ENCODE measurements at regions not wholly inside any gene's neighbourhood (a gene's known extent, or its start where the extent isn't known, plus 50 kb on each side); places are given as distances from the start of the nearest gene placed in this dataset.
A peak's percentile ranks its signal among the peaks of the same experiment; 100 is the strongest.

DNA sequence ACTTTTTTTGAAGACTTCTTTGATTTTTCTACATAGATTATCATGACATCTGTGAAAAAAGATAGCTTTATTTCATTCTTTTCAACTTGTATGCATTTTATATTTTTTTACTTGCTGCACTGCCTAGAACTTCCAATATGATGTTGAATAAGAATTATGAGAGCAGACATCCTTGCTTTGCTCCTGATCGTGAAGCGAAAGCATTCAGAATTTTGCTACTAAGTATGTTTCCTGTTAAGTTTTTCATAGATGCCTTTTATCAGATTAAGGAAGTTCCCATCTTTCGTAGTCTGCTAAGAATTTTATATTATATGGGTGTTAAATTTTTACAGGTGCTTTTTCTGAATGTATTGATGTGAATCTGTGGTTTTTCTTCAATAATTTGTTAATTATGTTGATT, 163.4 kb upstream of the GADL1 start:
- H3K27me3 ChIP-seq (replicated peaks; ENCODE audit: insufficient read depth) = no peaks in the 10 kb centered on the region
- no peaks in the 10 kb centered on the region for H3K4me1 ChIP-seq (replicated peaks)
- no peak for DNase-seq (ENCODE audit: low spot score)
- WGBS = 79% methylated on average over 3 of the region's 3 CpGs
- H3K27ac ChIP-seq = no peak overlapping the region
- H3K9me3 ChIP-seq = no peaks in the 10 kb centered on the region
- TF ChIP-seq, protein P1, sequence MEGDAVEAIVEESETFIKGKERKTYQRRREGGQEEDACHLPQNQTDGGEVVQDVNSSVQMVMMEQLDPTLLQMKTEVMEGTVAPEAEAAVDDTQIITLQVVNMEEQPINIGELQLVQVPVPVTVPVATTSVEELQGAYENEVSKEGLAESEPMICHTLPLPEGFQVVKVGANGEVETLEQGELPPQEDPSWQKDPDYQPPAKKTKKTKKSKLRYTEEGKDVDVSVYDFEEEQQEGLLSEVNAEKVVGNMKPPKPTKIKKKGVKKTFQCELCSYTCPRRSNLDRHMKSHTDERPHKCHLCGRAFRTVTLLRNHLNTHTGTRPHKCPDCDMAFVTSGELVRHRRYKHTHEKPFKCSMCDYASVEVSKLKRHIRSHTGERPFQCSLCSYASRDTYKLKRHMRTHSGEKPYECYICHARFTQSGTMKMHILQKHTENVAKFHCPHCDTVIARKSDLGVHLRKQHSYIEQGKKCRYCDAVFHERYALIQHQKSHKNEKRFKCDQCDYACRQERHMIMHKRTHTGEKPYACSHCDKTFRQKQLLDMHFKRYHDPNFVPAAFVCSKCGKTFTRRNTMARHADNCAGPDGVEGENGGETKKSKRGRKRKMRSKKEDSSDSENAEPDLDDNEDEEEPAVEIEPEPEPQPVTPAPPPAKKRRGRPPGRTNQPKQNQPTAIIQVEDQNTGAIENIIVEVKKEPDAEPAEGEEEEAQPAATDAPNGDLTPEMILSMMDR (IDR thresholded peaks at IDR 0.05) = no peak
- TF ChIP-seq POLR2AphosphoS5 (IDR thresholded peaks at IDR 0.05) = no peak
- intact Hi-C loops (cut with DNase I) = no loop called here
- no peak overlapping the region for H3K4me3 ChIP-seq
- H3K36me3 ChIP-seq = no peaks in the 10 kb centered on the region

DNA sequence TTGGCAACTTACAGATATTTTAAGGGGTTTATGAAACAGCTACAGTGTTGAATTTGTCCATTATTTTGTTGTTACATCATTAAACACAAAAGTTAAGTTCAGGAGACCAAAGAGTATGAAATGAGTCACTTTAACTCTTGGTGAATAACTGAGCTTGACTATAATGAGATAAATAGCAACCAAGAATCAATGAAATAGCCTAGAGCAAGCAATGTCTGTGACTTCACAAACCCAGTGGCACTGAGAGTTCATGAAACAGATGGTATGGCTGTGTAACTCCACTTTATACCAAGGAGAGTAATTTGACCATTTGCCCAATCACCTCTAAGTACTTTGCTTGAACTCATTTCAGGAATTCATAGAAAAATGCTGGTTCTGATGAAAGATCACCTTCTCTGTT, 169.6 kb upstream of the GADL1 start:
- intact Hi-C loops (cut with DNase I) = no loop called here
- TF ChIP-seq POLR2AphosphoS5 (IDR thresholded peaks at IDR 0.05) (no peak), POLR2A (IDR thresholded peaks at IDR 0.05) (no peak)
- TF ChIP-seq, protein P1 (IDR thresholded peaks at IDR 0.05) = no peak
- Histone ChIP-seq H3K4me3 (no peak overlapping the region), H3K27me3 (replicated peaks; ENCODE audit: insufficient read depth) (no peaks in the 10 kb centered on the region), H3K9me3 (no peaks in the 10 kb centered on the region), H3K36me3 (no peaks in the 10 kb centered on the region), H3K4me1 (replicated peaks) (no peaks in the 10 kb centered on the region), H3K27ac (no peak overlapping the region)
- DNase-seq (ENCODE audit: low spot score) = no peak

DNA sequence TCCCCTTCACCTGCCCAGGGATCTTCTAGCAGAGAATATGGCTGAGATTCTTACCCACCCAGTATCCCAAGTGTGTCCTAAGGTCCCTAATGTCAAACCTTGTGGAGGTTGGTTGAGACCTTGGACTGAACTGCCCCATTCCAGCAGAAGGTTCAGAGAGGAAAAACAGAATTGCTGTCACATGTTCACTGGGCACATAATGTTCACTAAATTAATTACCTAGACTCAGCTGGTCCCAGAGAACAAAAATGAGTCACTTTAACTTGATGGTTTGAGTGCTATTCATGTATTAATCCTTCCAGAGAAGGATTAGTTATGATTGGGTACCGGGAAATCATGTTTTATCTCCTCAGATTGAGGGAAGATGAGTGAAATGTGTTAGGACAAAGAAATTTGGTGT, 171.3 kb upstream of the GADL1 start:
- 94% methylated on average over 1 of the region's 1 CpG for WGBS
- Histone ChIP-seq H3K27ac (no peak overlapping the region), H3K36me3 (no peaks in the 10 kb centered on the region), H3K4me1 (replicated peaks) (no peaks in the 10 kb centered on the region), H3K27me3 (replicated peaks; ENCODE audit: insufficient read depth) (no peaks in the 10 kb centered on the region), H3K9me3 (no peaks in the 10 kb centered on the region), H3K4me3 (no peak overlapping the region)
- no peak for DNase-seq (ENCODE audit: low spot score)
- TF ChIP-seq POLR2AphosphoS5 (IDR thresholded peaks at IDR 0.05) (no peak), POLR2A (IDR thresholded peaks at IDR 0.05) (no peak)
- TF ChIP-seq, protein P1 (IDR thresholded peaks at IDR 0.05) = no peak
- intact Hi-C loops (cut with DNase I) = no loop called here

DNA sequence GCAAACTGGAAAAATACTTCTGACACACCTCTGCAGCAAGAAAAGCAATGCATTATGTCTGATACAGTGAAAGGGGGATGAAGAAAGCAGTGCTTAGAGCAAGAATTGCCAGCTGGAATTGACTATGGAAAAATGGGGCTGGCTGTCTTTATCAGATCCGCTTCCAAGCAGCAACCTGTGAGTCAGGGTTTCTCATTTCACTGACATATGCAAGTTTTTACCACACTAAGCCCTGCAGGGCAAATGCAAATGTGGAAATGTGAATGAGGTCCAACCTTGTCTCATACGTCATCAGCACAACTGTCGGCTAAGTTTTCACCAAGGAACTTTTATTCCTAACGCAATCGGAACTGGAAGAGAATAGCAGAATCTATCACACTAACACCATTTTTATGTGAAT, 172.5 kb upstream of the GADL1 start:
- intact Hi-C loops (cut with DNase I) = no loop called here
- no peaks in the 10 kb centered on the region for H3K4me1 ChIP-seq (replicated peaks)
- H3K27me3 ChIP-seq (replicated peaks; ENCODE audit: insufficient read depth) = no peaks in the 10 kb centered on the region
- WGBS = 20% methylated on average over 5 of the region's 5 CpGs
- DNase-seq (ENCODE audit: low spot score) = peak; percentile 38
- no peaks in the 10 kb centered on the region for H3K9me3 ChIP-seq
- TF ChIP-seq, protein P1 (IDR thresholded peaks at IDR 0.05) = no peak
- TF ChIP-seq POLR2AphosphoS5 (IDR thresholded peaks at IDR 0.05) = peak; percentile 39
- no peak for TF ChIP-seq POLR2A (IDR thresholded peaks at IDR 0.05)
- no peak overlapping the region for H3K4me3 ChIP-seq
- H3K27ac ChIP-seq = no peak overlapping the region
- H3K36me3 ChIP-seq = no peaks in the 10 kb centered on the region

DNA sequence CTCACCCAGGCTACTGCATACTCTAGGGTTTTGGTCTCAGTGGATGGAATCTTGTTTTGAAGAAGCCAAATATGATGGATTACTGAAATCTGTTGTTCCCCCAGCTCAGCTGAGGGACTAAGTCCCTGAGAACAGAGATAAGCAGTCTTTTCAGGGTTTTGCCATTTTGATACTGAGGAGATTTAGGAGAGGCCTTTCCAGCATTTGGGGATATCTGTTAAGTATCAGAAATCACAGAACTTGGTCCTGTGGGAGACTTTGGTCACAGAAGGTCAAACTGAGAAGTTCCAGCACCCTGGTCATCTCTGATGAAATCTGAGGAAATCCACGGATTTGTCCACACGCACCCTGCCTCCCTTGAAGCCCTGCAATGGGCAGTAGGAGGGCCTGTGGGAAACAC, 181.0 kb upstream of the GADL1 start:
- WGBS = 95% methylated on average over 2 of the region's 2 CpGs
- H3K27ac ChIP-seq = no peak overlapping the region
- H3K9me3 ChIP-seq = no peaks in the 10 kb centered on the region
- H3K4me3 ChIP-seq = no peak overlapping the region
- TF ChIP-seq POLR2A (IDR thresholded peaks at IDR 0.05) (no peak), POLR2AphosphoS5 (IDR thresholded peaks at IDR 0.05) (no peak)
- TF ChIP-seq, protein P1 (IDR thresholded peaks at IDR 0.05) = no peak
- DNase-seq (ENCODE audit: low spot score) = no peak
- H3K4me1 ChIP-seq (replicated peaks) = no peaks in the 10 kb centered on the region
- H3K27me3 ChIP-seq (replicated peaks; ENCODE audit: insufficient read depth) = no peaks in the 10 kb centered on the region
- H3K36me3 ChIP-seq = no peaks in the 10 kb centered on the region
- intact Hi-C loops (cut with DNase I) = no loop called here

Data from prostate gland (tissue), 2 donors.